Peyer's patch (tissue), 4 donors: ENCODE measurements at regions not wholly inside any gene's neighbourhood (a gene's known extent, or its start where the extent isn't known, plus 50 kb on each side); places are given as distances from the start of the nearest gene placed in this dataset.

Source experiments
- DNase-seq, 3 donors: peaks; one replicate each; pipeline ENCODE4 v3.0.0-alpha.2; 2017 to 2019
- H3K27ac ChIP-seq, 4 donors: fragments of 200-600 bp; sonication (generic); one replicate each; pipeline ENCODE4 v1.5.1; 2016 to 2019
- H3K27me3 ChIP-seq, 2 donors: fragments of 200-600 bp; sonication (generic); one replicate each; pipeline ENCODE4 v1.5.1; 2019
- H3K36me3 ChIP-seq, 3 donors: fragments of 200-600 bp; sonication (generic); one replicate each; pipeline ENCODE4 v1.5.1; 2016 to 2019
- H3K4me1 ChIP-seq, 4 donors: fragments of 200-600 bp; sonication (generic); one replicate each; pipeline ENCODE4 v1.5.1; 2016 to 2019
- H3K4me3 ChIP-seq, 4 donors: fragments of 200-600 bp; sonication (generic); 1 replicate in 3 of 4; 2 replicates in 1 of 4; pipeline ENCODE4 v1.5.1; 2016 to 2019; ENCODE audit warnings: mild to moderate bottlenecking in 1 of 4
- H3K9me3 ChIP-seq, 4 donors: fragments of 200-600 bp; sonication (generic); one replicate each; pipeline ENCODE4 v1.5.1; 2016 to 2019; ENCODE audit warnings: mild to moderate bottlenecking in 1 of 4
- POLR2A ChIP-seq, 2 donors: fragments of 450-650 bp; IDR thresholded peaks; one replicate each; pipeline ENCODE4 v1.5.1; 2017; ENCODE audit warnings: antibody characterized with exemption in 2 of 2, mild to moderate bottlenecking in 2 of 2, moderate library complexity in 2 of 2
- TF ChIP-seq, protein P1 (sequence below), 6 experiments: fragments of 450-650 bp in 4 of 6; fragments of 200-600 bp in 2 of 6; sonication (generic) in 1 of 6; IDR thresholded peaks; one replicate each; pipeline ENCODE4 v1.5.1; 2017 to 2019; ENCODE audit warnings: antibody characterized with exemption in 6 of 6, mild to moderate bottlenecking in 3 of 6, moderate library complexity in 1 of 6

DNA sequence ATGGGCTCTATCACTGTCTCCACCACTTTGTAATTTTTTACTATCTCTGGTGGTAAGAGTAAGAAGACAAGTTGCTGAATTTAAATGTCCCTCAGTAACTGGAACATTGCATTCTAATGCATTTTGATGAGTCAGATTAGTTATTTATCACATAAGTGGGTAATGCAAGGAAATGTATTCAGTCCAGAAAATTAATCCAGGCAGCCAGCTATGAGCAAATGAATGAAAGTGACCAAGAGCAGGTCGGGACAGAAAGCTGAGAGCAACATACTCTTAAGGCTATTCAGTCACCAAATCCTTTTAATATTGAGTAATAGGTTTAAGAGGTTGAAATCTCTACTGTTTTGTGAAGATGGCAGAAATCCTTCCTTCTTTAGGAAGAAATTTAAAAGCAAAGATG is 265.5 kb upstream of the PARD3B start:
- TF ChIP-seq, protein P1, sequence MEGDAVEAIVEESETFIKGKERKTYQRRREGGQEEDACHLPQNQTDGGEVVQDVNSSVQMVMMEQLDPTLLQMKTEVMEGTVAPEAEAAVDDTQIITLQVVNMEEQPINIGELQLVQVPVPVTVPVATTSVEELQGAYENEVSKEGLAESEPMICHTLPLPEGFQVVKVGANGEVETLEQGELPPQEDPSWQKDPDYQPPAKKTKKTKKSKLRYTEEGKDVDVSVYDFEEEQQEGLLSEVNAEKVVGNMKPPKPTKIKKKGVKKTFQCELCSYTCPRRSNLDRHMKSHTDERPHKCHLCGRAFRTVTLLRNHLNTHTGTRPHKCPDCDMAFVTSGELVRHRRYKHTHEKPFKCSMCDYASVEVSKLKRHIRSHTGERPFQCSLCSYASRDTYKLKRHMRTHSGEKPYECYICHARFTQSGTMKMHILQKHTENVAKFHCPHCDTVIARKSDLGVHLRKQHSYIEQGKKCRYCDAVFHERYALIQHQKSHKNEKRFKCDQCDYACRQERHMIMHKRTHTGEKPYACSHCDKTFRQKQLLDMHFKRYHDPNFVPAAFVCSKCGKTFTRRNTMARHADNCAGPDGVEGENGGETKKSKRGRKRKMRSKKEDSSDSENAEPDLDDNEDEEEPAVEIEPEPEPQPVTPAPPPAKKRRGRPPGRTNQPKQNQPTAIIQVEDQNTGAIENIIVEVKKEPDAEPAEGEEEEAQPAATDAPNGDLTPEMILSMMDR (IDR thresholded peaks at IDR 0.05): no peak
- no peak for TF ChIP-seq POLR2A (IDR thresholded peaks at IDR 0.05)
- no peak overlapping the region for H3K4me3 ChIP-seq
- H3K36me3 ChIP-seq: no peaks in the 10 kb centered on the region
- H3K27me3 ChIP-seq: no peaks in the 10 kb centered on the region
- H3K4me1 ChIP-seq: no peaks in the 10 kb centered on the region
- no peak for DNase-seq
- H3K27ac ChIP-seq: no peak overlapping the region
- no peaks in the 10 kb centered on the region for H3K9me3 ChIP-seq

DNA sequence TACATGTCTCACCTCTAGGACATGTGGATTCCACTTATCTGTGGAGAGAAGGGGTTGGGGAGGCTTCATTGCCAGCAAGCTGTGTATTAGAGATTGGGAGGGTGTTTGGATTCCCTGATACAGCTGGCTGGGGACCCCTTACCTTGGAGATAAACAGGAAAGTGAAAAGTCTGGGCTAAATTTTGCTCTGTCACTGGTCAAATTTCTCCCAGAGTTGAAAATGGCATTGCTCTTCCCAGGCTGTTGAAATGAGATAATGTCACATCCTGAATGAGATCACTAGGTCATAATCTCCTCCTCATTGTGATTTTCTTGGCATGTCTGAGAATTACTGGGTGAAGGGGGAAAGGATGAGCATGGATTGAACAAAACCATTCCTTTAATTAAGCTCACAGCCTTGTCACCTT is 265.0 kb upstream of the PARD3B start:
- H3K4me1 ChIP-seq: no peaks in the 10 kb centered on the region
- H3K9me3 ChIP-seq: no peaks in the 10 kb centered on the region
- DNase-seq: no peak
- H3K4me3 ChIP-seq: no peak overlapping the region
- H3K27ac ChIP-seq: no peak overlapping the region
- no peak for TF ChIP-seq POLR2A (IDR thresholded peaks at IDR 0.05)
- TF ChIP-seq, protein P1 (IDR thresholded peaks at IDR 0.05): no peak
- no peaks in the 10 kb centered on the region for H3K36me3 ChIP-seq
- no peaks in the 10 kb centered on the region for H3K27me3 ChIP-seq

DNA sequence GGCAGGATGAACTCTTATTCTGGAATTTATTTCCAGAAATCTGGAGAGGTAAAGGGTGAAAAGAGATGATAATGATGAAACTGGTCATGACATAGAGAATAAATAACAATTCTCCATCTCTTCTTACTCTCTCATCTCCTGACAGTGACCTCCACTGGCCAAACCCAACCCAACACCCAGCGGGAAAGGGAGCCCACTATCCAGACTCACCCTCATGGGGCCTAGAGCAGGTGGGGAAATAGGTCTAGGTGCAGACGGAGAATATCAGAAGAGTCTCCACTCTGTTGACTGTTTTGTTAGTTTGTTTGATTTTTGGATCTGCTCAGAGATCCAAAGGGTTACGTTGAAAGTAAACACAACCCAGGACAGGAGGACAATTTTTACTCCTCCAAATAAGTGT is 263.2 kb upstream of the PARD3B start:
- H3K4me1 ChIP-seq: no peaks in the 10 kb centered on the region

DNA sequence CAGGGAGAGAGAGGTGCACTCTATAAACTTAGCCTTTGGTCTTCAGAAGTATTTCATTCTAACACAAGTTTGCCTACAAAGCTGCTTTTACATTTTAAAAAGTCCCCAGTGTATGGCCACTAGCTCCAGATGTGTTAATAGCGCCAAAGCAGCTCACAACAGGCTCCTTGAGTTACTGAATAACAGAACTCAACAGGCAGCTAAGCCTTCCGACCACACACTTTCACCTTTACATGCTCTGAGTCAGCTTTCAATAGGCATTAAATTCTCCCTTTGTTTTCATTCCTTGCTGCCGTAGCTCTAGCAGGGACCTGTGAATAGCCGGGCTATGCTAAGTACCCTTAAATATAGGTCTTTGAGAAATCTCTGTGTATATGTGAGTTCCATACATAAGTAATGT is 262.8 kb upstream of the PARD3B start:
- H3K9me3 ChIP-seq: no peaks in the 10 kb centered on the region
- H3K36me3 ChIP-seq: no peaks in the 10 kb centered on the region
- DNase-seq: no peak
- H3K27me3 ChIP-seq: no peaks in the 10 kb centered on the region
- no peak overlapping the region for H3K4me3 ChIP-seq
- H3K4me1 ChIP-seq: no peaks in the 10 kb centered on the region
- no peak for TF ChIP-seq POLR2A (IDR thresholded peaks at IDR 0.05)
- TF ChIP-seq, protein P1 (IDR thresholded peaks at IDR 0.05): no peak
- H3K27ac ChIP-seq: no peak overlapping the region

More for the DNA sequence above, 263.2 kb upstream of the PARD3B start:
- no peak overlapping the region for H3K4me3 ChIP-seq
- TF ChIP-seq, protein P1 (IDR thresholded peaks at IDR 0.05): no peak
- TF ChIP-seq POLR2A (IDR thresholded peaks at IDR 0.05): no peak
- H3K27ac ChIP-seq: no peak overlapping the region
- no peaks in the 10 kb centered on the region for H3K27me3 ChIP-seq
- no peaks in the 10 kb centered on the region for H3K36me3 ChIP-seq
- no peaks in the 10 kb centered on the region for H3K9me3 ChIP-seq
- no peak for DNase-seq

DNA sequence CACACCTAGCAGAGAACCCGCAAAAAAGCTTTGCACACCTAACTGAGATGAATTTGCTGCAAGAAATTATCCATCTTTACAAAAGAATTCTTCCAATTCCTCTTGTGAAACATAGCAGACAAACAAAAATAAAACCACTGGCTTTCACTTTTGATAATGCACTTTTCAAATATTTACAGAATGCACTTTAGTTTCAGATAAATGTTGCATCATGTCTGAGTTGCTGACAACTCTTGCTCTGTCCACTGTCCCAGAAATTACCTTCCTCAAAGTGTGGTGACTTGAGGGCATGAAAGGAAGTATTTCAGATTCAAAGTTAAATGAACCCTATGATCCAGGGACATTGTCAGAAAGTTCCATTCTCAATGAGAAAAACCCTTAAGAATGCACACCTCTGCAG is 256.2 kb upstream of the PARD3B start:
- H3K4me3 ChIP-seq: no peak overlapping the region

More for the DNA sequence above, 256.2 kb upstream of the PARD3B start:
- no peak for TF ChIP-seq POLR2A (IDR thresholded peaks at IDR 0.05)
- TF ChIP-seq, protein P1 (IDR thresholded peaks at IDR 0.05): no peak
- H3K36me3 ChIP-seq: no peaks in the 10 kb centered on the region
- no peaks in the 10 kb centered on the region for H3K9me3 ChIP-seq
- H3K27ac ChIP-seq: no peak overlapping the region
- H3K4me1 ChIP-seq: no peaks in the 10 kb centered on the region
- no peak for DNase-seq
- no peaks in the 10 kb centered on the region for H3K27me3 ChIP-seq
